DND-41 (cell line): ENCODE measurements at regions not wholly inside any gene's neighbourhood (a gene's known extent, or its start where the extent isn't known, plus 50 kb on each side); places are given as distances from the start of the nearest gene placed in this dataset.

Experiments
- CTCF ChIP-seq: IDR thresholded peaks from 2 replicates; pipeline ENCODE4 v1.5.1; 2012; ENCODE audit warnings: borderline replicate concordance, low read length, moderate library complexity, mild to moderate bottlenecking; ENCODE audit not compliant: poor library complexity, severe bottlenecking; ENCODE audit errors: extremely low read depth
- EZH2 ChIP-seq: IDR thresholded peaks from 3 replicates; pipeline ENCODE4 v1.6.1; 2012; ENCODE audit warnings: borderline replicate concordance, low read depth, mild to moderate bottlenecking, moderate library complexity, low read length, inconsistent platforms; ENCODE audit not compliant: severe bottlenecking

GRCh38 chr10:84718877-84719616 is 390.7 kb downstream of the CCSER2 start:
- TF ChIP-seq CTCF (no peak), EZH2 (no peak)
